Breast epithelium (tissue), 4 donors: ENCODE measurements at regions not wholly inside any gene's neighbourhood (a gene's known extent, or its start where the extent isn't known, plus 50 kb on each side); places are given as distances from the start of the nearest gene placed in this dataset.

Experiments
- DNase-seq, 2 donors: peaks; one replicate each; pipeline ENCODE4 v3.0.0-alpha.2; 2019; ENCODE audit warnings: low spot score in 2 of 2
- H3K27ac ChIP-seq, 2 donors: fragments of 200-600 bp; sonication (generic) in 1 of 2; one replicate each; pipeline ENCODE4 v1.5.1; 2016 to 2019; ENCODE audit warnings: mild to moderate bottlenecking in 1 of 2
- H3K27me3 ChIP-seq, 2 donors: fragments of 200-600 bp; sonication (generic) in 1 of 2; one replicate each; pipeline versions ENCODE4 v1.5.1 to v1.6.0; 2017 to 2019; ENCODE audit warnings: control low read depth in 1 of 2, mild to moderate bottlenecking in 1 of 2
- H3K36me3 ChIP-seq: fragments of 200-600 bp; one replicate; pipeline ENCODE4 v1.5.1; 2019
- H3K4me1 ChIP-seq, 2 donors: fragments of 200-600 bp; sonication (generic); one replicate each; pipeline ENCODE4 v1.5.1; 2016 to 2019; ENCODE audit warnings: control low read depth in 1 of 2
- H3K4me3 ChIP-seq, 3 donors: fragments of 200-600 bp; sonication (generic); 1 replicate in 2 of 3; 2 replicates in 1 of 3; pipeline ENCODE4 v1.5.1; 2016 to 2019; ENCODE audit warnings: mild to moderate bottlenecking in 3 of 3, moderate library complexity in 2 of 3
- H3K9me3 ChIP-seq, 2 donors: fragments of 200-600 bp; sonication (generic) in 1 of 2; one replicate each; pipeline ENCODE4 v1.5.1; 2016 to 2019; ENCODE audit warnings: control low read depth in 1 of 2
- CTCF ChIP-seq, 3 donors: fragments of 450-650 bp; IDR thresholded peaks; one replicate each; pipeline ENCODE4 v1.5.1; 2016 to 2017; ENCODE audit warnings: antibody characterized with exemption in 3 of 3, mild to moderate bottlenecking in 3 of 3, moderate library complexity in 3 of 3
- POLR2A ChIP-seq: fragments of 450-650 bp; IDR thresholded peaks from one replicate; pipeline ENCODE4 v1.6.1; 2016; ENCODE audit warnings: antibody characterized with exemption, mild to moderate bottlenecking, moderate library complexity
- POLR2AphosphoS5 ChIP-seq, 3 donors: sonication (generic); formaldehyde crosslinking; IDR thresholded peaks; one replicate each; pipeline ENCODE4 v1.6.1; 2017; ENCODE audit warnings: antibody characterized with exemption in 3 of 3
- intact Hi-C: fragments of 100-400 bp; cut with DNase I; formaldehyde crosslinking; loops from one replicate; pipeline ENCODE4 v1.15.1; 2023; ENCODE audit warnings: low total_unique reads

DNA sequence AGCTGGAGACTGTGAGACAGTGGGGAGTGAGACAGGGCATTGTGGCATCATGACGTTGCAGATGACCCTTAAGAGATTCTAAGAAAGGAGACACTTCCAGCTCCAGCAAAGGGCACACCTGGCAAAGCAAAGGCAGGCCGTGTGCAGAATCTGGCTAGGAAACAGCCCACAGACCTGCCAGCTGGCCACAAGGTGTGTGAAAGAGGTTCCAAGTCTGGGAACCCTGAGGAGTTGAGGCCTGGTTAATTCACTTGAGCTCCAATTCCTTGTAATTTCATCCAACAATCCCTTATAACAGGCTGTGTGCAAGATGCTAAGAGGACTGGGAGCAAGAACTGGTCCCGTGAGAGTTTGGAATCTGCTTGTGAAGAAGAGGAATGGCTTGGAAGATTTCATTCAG, 72.8 kb upstream of the FAM9A start:
- H3K27me3 ChIP-seq = peaks cover 0 to 13% of the 10 kb centered on the region in 2 donors
- no peak overlapping the region for H3K27ac ChIP-seq
- TF ChIP-seq CTCF (IDR thresholded peaks at IDR 0.05) (no peak), POLR2AphosphoS5 (IDR thresholded peaks at IDR 0.05) (no peak), POLR2A (no peak)
- no peak overlapping the region for H3K4me3 ChIP-seq
- no peak for DNase-seq
- intact Hi-C loops = no loop called here
- no peaks in the 10 kb centered on the region for H3K36me3 ChIP-seq
- no peaks in the 10 kb centered on the region for H3K4me1 ChIP-seq
- no peaks in the 10 kb centered on the region for H3K9me3 ChIP-seq

DNA sequence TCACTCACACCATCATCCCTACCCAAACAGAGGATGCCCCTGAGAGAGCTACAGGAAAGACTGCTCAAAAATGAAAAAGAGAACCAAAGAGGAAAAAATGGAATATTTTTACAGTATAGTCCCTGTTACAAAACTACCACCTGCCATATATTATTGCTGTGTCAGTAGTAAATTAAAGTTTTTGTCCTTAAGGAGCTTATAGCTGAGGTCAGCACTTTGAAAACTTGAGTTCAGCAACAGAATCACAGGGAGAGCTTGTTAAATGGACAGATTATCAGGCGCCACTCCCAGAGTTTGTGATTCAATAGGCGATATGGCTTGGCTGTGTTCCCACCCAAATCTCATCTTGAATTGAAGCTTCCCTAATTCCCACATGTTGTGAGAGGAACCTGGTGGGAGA, 71.9 kb upstream of the FAM9A start:
- intact Hi-C loops = no loop called here
- Histone ChIP-seq H3K27ac (no peak overlapping the region), H3K9me3 (no peaks in the 10 kb centered on the region), H3K27me3 (peaks cover 0 to 15% of the 10 kb centered on the region in 2 donors), H3K36me3 (no peaks in the 10 kb centered on the region), H3K4me1 (no peaks in the 10 kb centered on the region), H3K4me3 (no peak overlapping the region)
- DNase-seq = no peak
- no peak for TF ChIP-seq POLR2AphosphoS5 (IDR thresholded peaks at IDR 0.05)
- TF ChIP-seq POLR2A = no peak
- no peak for TF ChIP-seq CTCF (IDR thresholded peaks at IDR 0.05)

DNA sequence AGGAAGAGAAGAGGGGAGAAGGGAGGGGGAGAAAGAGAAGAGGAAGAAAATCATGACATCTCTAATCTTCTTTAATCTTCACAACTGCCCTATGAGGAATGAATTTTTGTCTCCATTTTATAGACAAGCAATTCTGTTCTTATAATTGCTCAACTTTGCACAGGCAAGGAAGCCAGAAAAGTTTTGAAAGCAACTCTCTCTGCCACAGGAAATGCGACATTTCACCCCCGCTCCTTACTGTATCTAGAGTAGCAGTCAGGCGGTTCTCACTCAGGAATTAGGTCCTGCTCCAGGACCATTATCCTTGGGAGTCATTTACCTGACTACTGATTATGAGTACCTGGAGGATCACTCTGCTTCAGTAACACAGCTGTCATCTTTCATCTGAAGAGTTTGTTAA, 69.2 kb upstream of the FAM9A start:
- intact Hi-C loops = no loop called here
- H3K9me3 ChIP-seq = no peaks in the 10 kb centered on the region

GRCh38 chrX:8869812-8870211, 68.6 kb upstream of the FAM9A start:
- H3K4me1 ChIP-seq = no peaks in the 10 kb centered on the region
- peaks cover 0 to 23% of the 10 kb centered on the region in 2 donors for H3K27me3 ChIP-seq
- H3K9me3 ChIP-seq = no peaks in the 10 kb centered on the region
- H3K27ac ChIP-seq = no peak overlapping the region
- intact Hi-C loops = no loop called here
- no peak overlapping the region for H3K4me3 ChIP-seq
- no peaks in the 10 kb centered on the region for H3K36me3 ChIP-seq
- DNase-seq = no peak
- no peak for TF ChIP-seq POLR2AphosphoS5 (IDR thresholded peaks at IDR 0.05)
- no peak for TF ChIP-seq CTCF (IDR thresholded peaks at IDR 0.05)
- no peak for TF ChIP-seq POLR2A

More for the DNA sequence above, 69.2 kb upstream of the FAM9A start:
- DNase-seq = no peak
- H3K4me1 ChIP-seq = no peaks in the 10 kb centered on the region
- no peak overlapping the region for H3K4me3 ChIP-seq
- H3K27ac ChIP-seq = no peak overlapping the region
- no peak for TF ChIP-seq POLR2AphosphoS5 (IDR thresholded peaks at IDR 0.05)
- TF ChIP-seq POLR2A = no peak
- no peaks in the 10 kb centered on the region for H3K36me3 ChIP-seq
- peaks cover 0 to 23% of the 10 kb centered on the region in 2 donors for H3K27me3 ChIP-seq

DNA sequence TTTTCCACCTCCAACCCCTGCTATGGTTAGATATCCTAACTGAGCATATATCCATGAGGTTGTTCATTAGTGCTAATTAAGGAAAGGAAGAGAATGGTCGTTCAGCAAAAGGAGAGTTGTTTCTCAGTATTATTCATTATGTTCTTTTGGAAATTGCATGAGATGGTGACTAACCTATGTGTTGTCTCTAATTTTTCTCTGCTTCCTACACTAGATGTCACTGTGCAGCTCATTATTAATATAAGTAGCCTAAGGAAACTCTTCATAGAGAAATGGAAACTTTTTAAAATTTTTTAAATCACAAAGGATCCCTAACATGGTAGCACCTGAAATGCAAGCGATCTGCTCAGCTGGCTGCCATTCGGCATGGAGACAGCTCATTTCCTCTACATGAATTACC, 67.7 kb upstream of the FAM9A start:
- no peaks in the 10 kb centered on the region for H3K4me1 ChIP-seq
- DNase-seq = no peak
- no peaks in the 10 kb centered on the region for H3K9me3 ChIP-seq
- peaks cover 0 to 20% of the 10 kb centered on the region in 2 donors for H3K27me3 ChIP-seq
- no peak overlapping the region for H3K27ac ChIP-seq
- intact Hi-C loops = no loop called here
- no peaks in the 10 kb centered on the region for H3K36me3 ChIP-seq
- TF ChIP-seq CTCF (IDR thresholded peaks at IDR 0.05) (peak in 2 of 3 donors; percentile 8 to 18), POLR2A (no peak)
- H3K4me3 ChIP-seq = no peak overlapping the region
